IPS-18a (cell line): ENCODE measurements at regions not wholly inside any gene's neighbourhood (a gene's known extent, or its start where the extent isn't known, plus 50 kb on each side); places are given as distances from the start of the nearest gene placed in this dataset.

Experiments used
- H3K27ac ChIP-seq: one replicate; pipeline ENCODE4 v1.5.1; 2013; ENCODE audit warnings: low read length
- H3K27me3 ChIP-seq: one replicate; pipeline ENCODE4 v1.6.1; 2013; ENCODE audit warnings: mild to moderate bottlenecking, low read length; ENCODE audit not compliant: control insufficient read depth, insufficient read depth
- H3K36me3 ChIP-seq: one replicate; pipeline ENCODE4 v1.6.1; 2013; ENCODE audit warnings: low read depth, low read length; ENCODE audit not compliant: control insufficient read depth
- H3K4me1 ChIP-seq: one replicate; pipeline ENCODE4 v1.6.1; 2013; ENCODE audit warnings: low read depth, low read length; ENCODE audit not compliant: control insufficient read depth
- H3K4me3 ChIP-seq: one replicate; pipeline ENCODE4 v1.5.1; 2013; ENCODE audit warnings: low read length
- H3K9ac ChIP-seq: one replicate; pipeline ENCODE4 v1.6.1; 2013; ENCODE audit warnings: mild to moderate bottlenecking, low read length, moderate library complexity
- H3K9me3 ChIP-seq: one replicate; pipeline ENCODE4 v1.6.1; 2013; ENCODE audit warnings: low read depth, low read length; ENCODE audit not compliant: control insufficient read depth

GRCh38 chr10:111486346-111486745, 409.5 kb downstream of the ADRA2A start:
- H3K36me3 ChIP-seq = no peaks in the 10 kb centered on the region
- H3K4me1 ChIP-seq = no peaks in the 10 kb centered on the region
- no peaks in the 10 kb centered on the region for H3K27me3 ChIP-seq

GRCh38 chr10:111488668-111489067, 411.8 kb downstream of the ADRA2A start:
- Histone ChIP-seq H3K9me3 (peaks cover 24% of the 10 kb centered on the region), H3K27ac (no peak overlapping the region), H3K9ac (no peak overlapping the region), H3K36me3 (no peaks in the 10 kb centered on the region), H3K4me3 (no peak overlapping the region), H3K4me1 (no peaks in the 10 kb centered on the region), H3K27me3 (no peaks in the 10 kb centered on the region)

More at GRCh38 chr10:111486346-111486745, 409.5 kb downstream of the ADRA2A start:
- H3K4me3 ChIP-seq = no peak overlapping the region
- H3K9me3 ChIP-seq = peaks cover 24% of the 10 kb centered on the region
- no peak overlapping the region for H3K9ac ChIP-seq
- H3K27ac ChIP-seq = no peak overlapping the region

GRCh38 chr10:111491154-111491553, 414.3 kb downstream of the ADRA2A start:
- Histone ChIP-seq H3K36me3 (no peaks in the 10 kb centered on the region), H3K4me3 (no peak overlapping the region), H3K4me1 (no peaks in the 10 kb centered on the region), H3K27ac (no peak overlapping the region), H3K9ac (no peak overlapping the region), H3K9me3 (peaks cover 24% of the 10 kb centered on the region), H3K27me3 (no peaks in the 10 kb centered on the region)

- no peak overlapping the region for H3K9ac ChIP-seq
- H3K9me3 ChIP-seq = peaks cover 24% of the 10 kb centered on the region
These were observed 416.3 kb downstream of the ADRA2A start for GRCh38 chr10:111493024-111493625.

GRCh38 chr10:111498560-111498959, 421.7 kb downstream of the ADRA2A start:
- Histone ChIP-seq H3K27ac (no peak overlapping the region), H3K9me3 (no peaks in the 10 kb centered on the region), H3K4me1 (no peaks in the 10 kb centered on the region), H3K9ac (no peak overlapping the region), H3K36me3 (no peaks in the 10 kb centered on the region), H3K4me3 (no peak overlapping the region), H3K27me3 (no peaks in the 10 kb centered on the region)

More at GRCh38 chr10:111493024-111493625, 416.3 kb downstream of the ADRA2A start:
- H3K27me3 ChIP-seq = no peaks in the 10 kb centered on the region
- H3K4me3 ChIP-seq = no peak overlapping the region
- no peaks in the 10 kb centered on the region for H3K4me1 ChIP-seq
- no peaks in the 10 kb centered on the region for H3K36me3 ChIP-seq
- H3K27ac ChIP-seq = no peak overlapping the region

- Histone ChIP-seq H3K9ac (no peak overlapping the region), H3K36me3 (no peaks in the 10 kb centered on the region), H3K4me1 (peaks cover 28% of the 10 kb centered on the region), H3K27ac (no peak overlapping the region), H3K4me3 (no peak overlapping the region), H3K9me3 (peaks cover 5% of the 10 kb centered on the region), H3K27me3 (no peaks in the 10 kb centered on the region)
These were observed 427.5 kb downstream of the ADRA2A start for GRCh38 chr10:111504376-111504775.

GRCh38 chr10:111506266-111507034, 429.6 kb downstream of the ADRA2A start:
- peak overlapping the region; percentile 49 for H3K27ac ChIP-seq
- H3K27me3 ChIP-seq = no peaks in the 10 kb centered on the region
- H3K4me1 ChIP-seq = peaks cover 28% of the 10 kb centered on the region
- H3K9me3 ChIP-seq = peaks cover 5% of the 10 kb centered on the region
- H3K4me3 ChIP-seq = peak overlapping the region; percentile 31
- H3K9ac ChIP-seq = no peak overlapping the region
- no peaks in the 10 kb centered on the region for H3K36me3 ChIP-seq

- H3K9ac ChIP-seq = no peak overlapping the region
- H3K9me3 ChIP-seq = no peaks in the 10 kb centered on the region
- H3K4me3 ChIP-seq = no peak overlapping the region
- no peaks in the 10 kb centered on the region for H3K36me3 ChIP-seq
- H3K27me3 ChIP-seq = no peaks in the 10 kb centered on the region
- H3K4me1 ChIP-seq = peaks cover 15% of the 10 kb centered on the region
- H3K27ac ChIP-seq = no peak overlapping the region
These were observed 434.9 kb downstream of the ADRA2A start for GRCh38 chr10:111511751-111512150.

- H3K9ac ChIP-seq = no peak overlapping the region
- no peaks in the 10 kb centered on the region for H3K4me1 ChIP-seq
- H3K4me3 ChIP-seq = no peak overlapping the region
- H3K27ac ChIP-seq = no peak overlapping the region
- no peaks in the 10 kb centered on the region for H3K27me3 ChIP-seq
- no peaks in the 10 kb centered on the region for H3K9me3 ChIP-seq
- no peaks in the 10 kb centered on the region for H3K36me3 ChIP-seq
These were observed 438.4 kb downstream of the ADRA2A start for GRCh38 chr10:111515264-111515663.

- Histone ChIP-seq H3K4me1 (no peaks in the 10 kb centered on the region), H3K27me3 (no peaks in the 10 kb centered on the region), H3K36me3 (no peaks in the 10 kb centered on the region), H3K9ac (no peak overlapping the region), H3K9me3 (no peaks in the 10 kb centered on the region), H3K4me3 (no peak overlapping the region), H3K27ac (no peak overlapping the region)
These were observed 438.9 kb downstream of the ADRA2A start for GRCh38 chr10:111515706-111516105.

GRCh38 chr10:111516144-111516543, 439.3 kb downstream of the ADRA2A start:
- Histone ChIP-seq H3K27ac (no peak overlapping the region), H3K9ac (no peak overlapping the region), H3K27me3 (no peaks in the 10 kb centered on the region), H3K4me1 (no peaks in the 10 kb centered on the region), H3K9me3 (no peaks in the 10 kb centered on the region), H3K4me3 (no peak overlapping the region), H3K36me3 (no peaks in the 10 kb centered on the region)

GRCh38 chr10:111522141-111522540, 445.3 kb downstream of the ADRA2A start:
- no peaks in the 10 kb centered on the region for H3K9me3 ChIP-seq
- H3K27me3 ChIP-seq = no peaks in the 10 kb centered on the region
- H3K4me1 ChIP-seq = no peaks in the 10 kb centered on the region
- H3K36me3 ChIP-seq = no peaks in the 10 kb centered on the region
- H3K4me3 ChIP-seq = no peak overlapping the region
- H3K9ac ChIP-seq = no peak overlapping the region
- H3K27ac ChIP-seq = no peak overlapping the region
